ENCODE measurements at regions not wholly inside any gene's neighbourhood (a gene's known extent, or its start where the extent isn't known, plus 50 kb on each side); places are given as distances from the start of the nearest gene placed in this dataset.

DNA sequence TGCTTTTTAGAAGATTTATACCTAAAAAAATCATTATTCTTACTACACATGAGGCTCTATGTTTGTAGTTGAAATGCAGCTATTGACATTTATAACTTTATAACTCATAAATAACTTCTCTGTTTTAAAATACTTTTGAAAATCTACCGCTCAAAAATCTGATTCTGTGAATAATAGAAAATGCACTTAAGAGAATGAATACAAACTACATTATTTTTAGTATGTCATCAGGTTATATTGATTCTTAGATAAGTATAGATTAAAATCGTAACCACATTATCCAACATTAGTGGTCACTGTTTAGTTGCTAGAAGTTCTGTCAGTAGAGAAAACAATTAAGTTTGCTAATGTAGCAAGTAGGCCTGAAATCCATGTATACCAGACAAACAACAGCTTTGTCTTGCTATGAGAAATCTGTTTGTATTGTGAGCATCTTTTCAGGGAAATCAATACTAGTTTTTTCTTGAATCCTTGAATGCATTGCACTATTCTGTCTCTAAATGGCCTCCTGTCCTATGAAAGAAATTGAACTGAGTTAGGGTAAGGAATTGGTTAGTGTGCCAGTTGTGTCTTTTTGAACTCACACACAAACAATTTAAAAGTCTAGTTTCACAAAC, 116.5 kb upstream of the HDAC9 start:
- H3K4me1 ChIP-seq (ENCODE audit: low read length): peaks cover 17% of the 10 kb centered on the region
- no peak overlapping the region for H3K4me3 ChIP-seq (ENCODE audit: low read length)
- H3K27ac ChIP-seq (ENCODE audit: low read length): no peak overlapping the region
- no peak overlapping the region for H3K9ac ChIP-seq (ENCODE audit: low read length)
- H2AFZ ChIP-seq (ENCODE audit: low read depth, low read length): no peak overlapping the region
- no peak for TF ChIP-seq EZH2phosphoT487 (IDR thresholded peaks at IDR 0.05; ENCODE audit: low read depth)
- TF ChIP-seq, protein P1, sequence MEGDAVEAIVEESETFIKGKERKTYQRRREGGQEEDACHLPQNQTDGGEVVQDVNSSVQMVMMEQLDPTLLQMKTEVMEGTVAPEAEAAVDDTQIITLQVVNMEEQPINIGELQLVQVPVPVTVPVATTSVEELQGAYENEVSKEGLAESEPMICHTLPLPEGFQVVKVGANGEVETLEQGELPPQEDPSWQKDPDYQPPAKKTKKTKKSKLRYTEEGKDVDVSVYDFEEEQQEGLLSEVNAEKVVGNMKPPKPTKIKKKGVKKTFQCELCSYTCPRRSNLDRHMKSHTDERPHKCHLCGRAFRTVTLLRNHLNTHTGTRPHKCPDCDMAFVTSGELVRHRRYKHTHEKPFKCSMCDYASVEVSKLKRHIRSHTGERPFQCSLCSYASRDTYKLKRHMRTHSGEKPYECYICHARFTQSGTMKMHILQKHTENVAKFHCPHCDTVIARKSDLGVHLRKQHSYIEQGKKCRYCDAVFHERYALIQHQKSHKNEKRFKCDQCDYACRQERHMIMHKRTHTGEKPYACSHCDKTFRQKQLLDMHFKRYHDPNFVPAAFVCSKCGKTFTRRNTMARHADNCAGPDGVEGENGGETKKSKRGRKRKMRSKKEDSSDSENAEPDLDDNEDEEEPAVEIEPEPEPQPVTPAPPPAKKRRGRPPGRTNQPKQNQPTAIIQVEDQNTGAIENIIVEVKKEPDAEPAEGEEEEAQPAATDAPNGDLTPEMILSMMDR (IDR thresholded peaks at IDR 0.05; ENCODE audit: low read depth, low read length): no peak
- no peaks in the 10 kb centered on the region for H3K36me3 ChIP-seq (replicated peaks; ENCODE audit: low read depth, low read length)
- H3K4me2 ChIP-seq (ENCODE audit: low read length): no peak overlapping the region
- no peaks in the 10 kb centered on the region for H4K20me1 ChIP-seq (ENCODE audit: insufficient read depth, low read length)
- no peaks in the 10 kb centered on the region for H3K27me3 ChIP-seq (ENCODE audit: low read depth, low read length)
- no peaks in the 10 kb centered on the region for H3K79me2 ChIP-seq (ENCODE audit: low read length)
- H3K9me3 ChIP-seq (ENCODE audit: insufficient read depth, low read length): no peaks in the 10 kb centered on the region

DNA sequence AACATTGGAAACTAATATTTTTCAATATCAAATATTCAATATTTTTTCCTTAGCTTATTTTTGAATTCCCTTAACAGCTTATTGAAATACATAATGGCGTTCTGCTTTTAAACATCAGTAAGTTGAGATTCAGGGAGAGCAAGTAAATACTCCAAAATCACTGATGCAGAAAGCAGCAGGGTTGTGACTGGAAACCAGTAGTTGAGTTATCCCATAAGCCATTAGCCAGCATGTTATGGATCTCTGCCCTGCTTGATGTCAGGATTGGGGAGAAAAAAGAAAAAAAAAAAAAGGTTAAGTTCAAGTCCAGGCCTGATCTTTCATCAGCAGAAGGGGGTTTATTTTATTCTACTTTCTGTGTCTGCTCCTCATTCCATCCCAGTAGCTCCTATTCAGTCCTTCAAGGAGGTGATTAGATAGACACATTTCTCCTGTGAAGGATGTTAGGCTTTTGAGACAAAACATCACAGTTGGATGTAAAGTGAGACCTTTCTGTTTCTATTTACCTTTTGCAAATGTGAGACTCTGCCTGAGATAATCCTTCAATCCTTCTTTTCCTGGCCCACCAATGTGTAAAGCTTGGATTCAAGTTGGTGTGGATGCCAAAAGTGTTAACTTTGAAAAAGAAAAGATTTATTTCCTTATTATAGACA, 110.9 kb upstream of the HDAC9 start:
- H3K36me3 ChIP-seq (replicated peaks; ENCODE audit: low read depth, low read length): no peaks in the 10 kb centered on the region
- H3K79me2 ChIP-seq (ENCODE audit: low read length): no peaks in the 10 kb centered on the region
- H3K27ac ChIP-seq (ENCODE audit: low read length): no peak overlapping the region
- H3K9me3 ChIP-seq (ENCODE audit: insufficient read depth, low read length): no peaks in the 10 kb centered on the region
- H2AFZ ChIP-seq (ENCODE audit: low read depth, low read length): no peak overlapping the region
- H3K4me3 ChIP-seq (ENCODE audit: low read length): no peak overlapping the region
- H4K20me1 ChIP-seq (ENCODE audit: insufficient read depth, low read length): no peaks in the 10 kb centered on the region
- TF ChIP-seq, protein P1 (IDR thresholded peaks at IDR 0.05; ENCODE audit: low read depth, low read length): no peak
- no peak for TF ChIP-seq EZH2phosphoT487 (IDR thresholded peaks at IDR 0.05; ENCODE audit: low read depth)
- H3K9ac ChIP-seq (ENCODE audit: low read length): no peak overlapping the region
- peaks cover 25% of the 10 kb centered on the region for H3K4me1 ChIP-seq (ENCODE audit: low read length)
- no peaks in the 10 kb centered on the region for H3K27me3 ChIP-seq (ENCODE audit: low read depth, low read length)
- no peak overlapping the region for H3K4me2 ChIP-seq (ENCODE audit: low read length)

DNA sequence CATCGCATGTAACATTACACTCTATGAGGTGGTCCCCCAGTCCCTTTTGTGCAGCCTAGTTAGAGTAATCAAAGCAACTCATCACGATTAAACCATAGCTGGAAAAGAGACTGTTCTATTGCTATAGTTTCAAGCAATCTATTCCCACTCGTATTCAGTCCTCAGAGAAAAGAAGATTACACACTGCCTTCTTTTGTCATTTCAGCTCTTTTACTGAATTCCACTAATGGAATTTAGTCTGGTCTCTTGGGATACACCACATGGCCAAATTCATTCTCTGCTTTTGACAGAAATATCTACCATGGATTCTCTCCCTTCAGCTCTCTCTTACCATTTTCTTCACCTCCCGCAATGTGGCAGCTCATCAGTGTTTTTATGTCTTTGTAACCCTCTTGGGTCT, 108.9 kb upstream of the HDAC9 start:
- Histone ChIP-seq H3K4me2 (ENCODE audit: low read length) (no peak overlapping the region), H3K79me2 (ENCODE audit: low read length) (no peaks in the 10 kb centered on the region), H3K4me1 (ENCODE audit: low read length) (peaks cover 37% of the 10 kb centered on the region), H3K9me3 (ENCODE audit: insufficient read depth, low read length) (no peaks in the 10 kb centered on the region), H3K4me3 (ENCODE audit: low read length) (no peak overlapping the region), H4K20me1 (ENCODE audit: insufficient read depth, low read length) (no peaks in the 10 kb centered on the region), H3K27me3 (ENCODE audit: low read depth, low read length) (no peaks in the 10 kb centered on the region), H3K27ac (ENCODE audit: low read length) (no peak overlapping the region), H2AFZ (ENCODE audit: low read depth, low read length) (no peak overlapping the region), H3K9ac (ENCODE audit: low read length) (no peak overlapping the region), H3K36me3 (replicated peaks; ENCODE audit: low read depth, low read length) (no peaks in the 10 kb centered on the region)
- TF ChIP-seq, protein P1 (IDR thresholded peaks at IDR 0.05; ENCODE audit: low read depth, low read length): no peak
- no peak for TF ChIP-seq EZH2phosphoT487 (IDR thresholded peaks at IDR 0.05; ENCODE audit: low read depth)

DNA sequence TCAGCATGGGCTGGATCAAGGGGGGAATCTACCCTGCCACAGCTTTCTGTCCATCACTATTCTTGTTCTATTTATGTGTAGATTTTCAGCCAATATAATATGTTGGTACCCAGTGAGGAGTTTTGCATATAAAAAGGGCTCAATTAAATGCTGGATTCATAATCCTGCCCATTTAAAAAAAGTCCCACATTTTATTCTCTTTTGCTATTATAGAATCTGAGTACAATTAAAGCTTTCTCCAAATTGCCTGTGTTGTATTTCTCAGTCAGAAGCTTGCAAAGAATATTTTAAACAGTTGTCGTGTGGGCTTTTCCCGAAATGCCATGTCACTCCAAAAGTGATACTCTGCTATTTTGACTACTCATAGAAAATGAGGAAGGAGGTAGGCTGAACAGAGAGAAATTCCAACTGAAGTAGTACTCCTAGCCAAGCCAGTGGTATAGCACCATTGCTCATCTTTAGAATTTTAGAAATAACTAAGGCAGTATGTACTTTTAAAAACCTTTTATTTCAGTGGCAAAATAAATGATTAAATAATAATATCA, 108.3 kb upstream of the HDAC9 start:
- H3K27ac ChIP-seq (ENCODE audit: low read length): no peak overlapping the region
- no peak overlapping the region for H3K9ac ChIP-seq (ENCODE audit: low read length)
- H3K4me3 ChIP-seq (ENCODE audit: low read length): no peak overlapping the region
- no peaks in the 10 kb centered on the region for H3K27me3 ChIP-seq (ENCODE audit: low read depth, low read length)
- H3K9me3 ChIP-seq (ENCODE audit: insufficient read depth, low read length): no peaks in the 10 kb centered on the region
- no peak for TF ChIP-seq EZH2phosphoT487 (IDR thresholded peaks at IDR 0.05; ENCODE audit: low read depth)
- TF ChIP-seq, protein P1 (IDR thresholded peaks at IDR 0.05; ENCODE audit: low read depth, low read length): no peak
- peak overlapping the region; percentile 14; the same call in 1 of the 2 replicates for H3K4me2 ChIP-seq (ENCODE audit: low read length)
- H2AFZ ChIP-seq (ENCODE audit: low read depth, low read length): no peak overlapping the region
- no peaks in the 10 kb centered on the region for H3K79me2 ChIP-seq (ENCODE audit: low read length)
- H4K20me1 ChIP-seq (ENCODE audit: insufficient read depth, low read length): no peaks in the 10 kb centered on the region
- H3K4me1 ChIP-seq (ENCODE audit: low read length): peaks cover 37% of the 10 kb centered on the region
- no peaks in the 10 kb centered on the region for H3K36me3 ChIP-seq (replicated peaks; ENCODE audit: low read depth, low read length)
